ENCODE measurements at regions not wholly inside any gene's neighbourhood (a gene's known extent, or its start where the extent isn't known, plus 50 kb on each side); places are given as distances from the start of the nearest gene placed in this dataset.
A peak's percentile ranks its signal among the peaks of the same experiment; 100 is the strongest.

DNA sequence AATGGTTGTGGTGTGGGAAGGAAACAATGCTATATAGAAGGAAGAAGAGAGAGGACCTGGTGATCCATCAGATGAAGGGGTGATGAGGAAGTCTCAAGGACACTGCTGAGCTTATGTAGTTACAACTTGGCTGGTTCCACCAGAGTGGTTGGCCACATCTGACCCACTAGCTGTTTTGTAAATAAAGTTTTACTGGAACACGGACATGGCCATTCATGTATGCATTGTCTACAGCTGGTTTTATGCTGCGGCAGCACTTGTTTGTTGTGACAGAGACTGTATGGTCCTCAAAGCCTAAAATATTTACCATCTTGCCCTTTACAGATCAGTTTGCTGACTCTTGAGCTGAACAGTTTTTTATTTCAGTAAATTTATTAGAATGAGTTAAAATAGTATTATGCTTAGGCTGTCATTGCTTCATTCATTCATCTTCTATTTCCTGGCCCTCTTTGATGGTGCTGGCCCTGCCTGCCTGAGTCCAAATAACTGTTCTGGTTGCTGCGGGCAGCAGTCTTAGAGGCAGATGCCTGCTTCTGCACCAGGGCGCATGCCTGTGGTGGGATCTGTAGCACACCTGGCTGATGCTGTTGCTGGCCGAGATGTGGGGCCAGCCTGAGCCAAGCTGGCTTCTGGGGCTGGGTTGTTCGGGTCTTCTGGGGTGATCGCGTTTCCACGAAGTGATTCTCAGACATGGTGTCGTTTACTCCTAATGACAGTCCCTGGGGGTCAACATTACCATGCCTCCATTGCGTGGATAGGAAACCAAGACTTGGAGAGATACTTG is 61.4 kb upstream of the WNT4 start:
- H3K27me3 ChIP-seq = peaks cover 0 to 14% of the 10 kb centered on the region in 2 donors
- peaks cover 0 to 4% of the 10 kb centered on the region in 2 donors for H3K4me1 ChIP-seq
- no peaks in the 10 kb centered on the region for H3K9me3 ChIP-seq
- intact Hi-C loops (cut with DNase I; ENCODE audit: low total_unique reads) = no loop called here
- H3K4me3 ChIP-seq = no peak overlapping the region
- peak overlapping the region in 1 of 2 donors; percentile 21 for H3K27ac ChIP-seq
- no peak for DNase-seq (ENCODE audit: low spot score in 2 of 2)
- no peaks in the 10 kb centered on the region for H3K36me3 ChIP-seq
- TF ChIP-seq POLR2A (IDR thresholded peaks at IDR 0.05) (no peak), POLR2AphosphoS5 (IDR thresholded peaks at IDR 0.05) (no peak), CTCF (IDR thresholded peaks at IDR 0.05) (no peak)

GRCh38 chr1:22204989-22205913 is 62.4 kb upstream of the WNT4 start:
- TF ChIP-seq POLR2AphosphoS5 (IDR thresholded peaks at IDR 0.05) = peak; percentile 35 to 74 (median 64)
- TF ChIP-seq CTCF (IDR thresholded peaks at IDR 0.05) = no peak
- TF ChIP-seq POLR2A (IDR thresholded peaks at IDR 0.05) = no peak
- H3K36me3 ChIP-seq = no peaks in the 10 kb centered on the region
- peaks cover 0 to 23% of the 10 kb centered on the region in 2 donors for H3K27me3 ChIP-seq
- peaks cover 0 to 4% of the 10 kb centered on the region in 2 donors for H3K4me1 ChIP-seq
- intact Hi-C loops (cut with DNase I; ENCODE audit: low total_unique reads) = no loop called here
- peak overlapping the region; percentile 12 to 21 for H3K27ac ChIP-seq
- DNase-seq (ENCODE audit: low spot score in 2 of 2) = peak; percentile 86 to 91
- H3K9me3 ChIP-seq = no peaks in the 10 kb centered on the region
- H3K4me3 ChIP-seq = no peak overlapping the region

GRCh38 chr1:22206551-22207125 is 63.7 kb upstream of the WNT4 start:
- Histone ChIP-seq H3K4me1 (peaks cover 0 to 4% of the 10 kb centered on the region in 2 donors), H3K9me3 (no peaks in the 10 kb centered on the region), H3K36me3 (no peaks in the 10 kb centered on the region), H3K27ac (no peak overlapping the region), H3K27me3 (peaks cover 0 to 33% of the 10 kb centered on the region in 2 donors), H3K4me3 (no peak overlapping the region)
- DNase-seq (ENCODE audit: low spot score in 2 of 2) = no peak
- intact Hi-C loops (cut with DNase I; ENCODE audit: low total_unique reads) = no loop called here
- TF ChIP-seq CTCF (IDR thresholded peaks at IDR 0.05) (no peak), POLR2A (IDR thresholded peaks at IDR 0.05) (no peak), POLR2AphosphoS5 (IDR thresholded peaks at IDR 0.05) (no peak)

DNA sequence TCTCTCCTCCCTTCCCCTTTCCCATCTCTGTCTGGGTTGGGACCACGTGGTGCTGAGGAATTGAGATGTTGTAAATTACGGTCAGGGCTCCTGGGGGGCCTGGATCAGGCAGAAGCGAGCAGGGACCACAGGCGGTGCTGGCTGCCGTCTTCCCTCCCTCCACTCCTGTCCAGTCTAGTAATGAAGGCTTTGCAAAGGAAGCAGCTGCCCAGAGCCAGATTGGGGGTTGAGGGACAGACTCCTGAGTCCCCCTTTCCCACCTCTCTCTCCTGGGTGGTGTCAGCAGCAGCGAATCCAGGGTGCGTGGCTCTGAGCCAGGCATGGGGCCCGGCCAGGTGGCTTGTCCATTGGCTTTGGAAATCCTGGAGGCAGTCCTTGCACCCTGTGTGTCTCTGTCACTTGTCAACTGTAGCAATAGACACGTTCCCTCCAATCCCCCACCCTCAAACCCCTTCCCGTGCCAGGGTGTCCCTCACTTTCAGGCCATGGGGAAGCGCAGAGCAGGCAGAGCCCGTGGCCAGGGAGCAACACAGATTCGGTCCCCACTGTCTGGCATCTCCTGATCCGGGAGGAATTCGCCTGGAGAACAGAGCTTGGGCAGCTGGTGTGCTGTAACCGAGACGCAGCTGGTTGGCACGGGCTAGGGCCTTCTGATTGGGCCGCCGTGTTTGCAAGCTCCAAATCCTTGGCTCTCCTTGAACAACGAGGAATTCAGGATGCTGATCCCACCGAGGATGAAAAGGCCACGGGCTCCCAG is 64.8 kb upstream of the WNT4 start:
- Histone ChIP-seq H3K27me3 (peaks cover 0 to 39% of the 10 kb centered on the region in 2 donors), H3K9me3 (no peaks in the 10 kb centered on the region)
- no peak for TF ChIP-seq CTCF (IDR thresholded peaks at IDR 0.05)
- no peak for TF ChIP-seq POLR2A (IDR thresholded peaks at IDR 0.05)
- TF ChIP-seq POLR2AphosphoS5 (IDR thresholded peaks at IDR 0.05) = no peak

More for the DNA sequence above, 64.8 kb upstream of the WNT4 start:
- H3K4me1 ChIP-seq = peaks cover 0 to 4% of the 10 kb centered on the region in 2 donors
- H3K36me3 ChIP-seq = no peaks in the 10 kb centered on the region
- intact Hi-C loops (cut with DNase I; ENCODE audit: low total_unique reads) = no loop called here
- DNase-seq (ENCODE audit: low spot score in 2 of 2) = no peak
- no peak overlapping the region for H3K4me3 ChIP-seq
- no peak overlapping the region for H3K27ac ChIP-seq
